ENCODE measurements at regions not wholly inside any gene's neighbourhood (a gene's known extent, or its start where the extent isn't known, plus 50 kb on each side); places are given as distances from the start of the nearest gene placed in this dataset.
"Not testable (repeated sequence)": the region's sequence is repeated elsewhere in the genome, so short reads cannot be mapped to it uniquely, and the experiment has no call there.

DNA sequence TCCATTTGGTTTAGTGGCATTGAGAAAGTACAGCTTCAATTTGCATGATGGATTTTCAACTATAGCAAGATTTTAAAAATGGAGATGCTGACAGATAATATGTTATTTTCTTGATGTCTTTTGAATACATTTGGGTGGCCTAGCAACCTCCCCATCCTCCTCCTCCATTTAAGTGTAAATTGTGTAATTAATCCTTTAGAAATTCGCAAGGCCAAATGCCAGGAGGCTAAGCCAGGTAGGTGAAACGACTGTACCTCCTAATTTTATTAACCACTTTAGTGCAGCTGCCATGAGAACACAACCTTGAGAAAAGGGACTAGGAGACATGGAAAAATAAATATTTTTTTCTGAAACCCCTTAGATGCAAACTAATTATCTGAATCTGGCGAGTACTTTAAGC lies 248.8 kb downstream of the MRPS30 start:
- DNase-seq (ENCODE audit: low read depth, low spot score) = no peak

DNA sequence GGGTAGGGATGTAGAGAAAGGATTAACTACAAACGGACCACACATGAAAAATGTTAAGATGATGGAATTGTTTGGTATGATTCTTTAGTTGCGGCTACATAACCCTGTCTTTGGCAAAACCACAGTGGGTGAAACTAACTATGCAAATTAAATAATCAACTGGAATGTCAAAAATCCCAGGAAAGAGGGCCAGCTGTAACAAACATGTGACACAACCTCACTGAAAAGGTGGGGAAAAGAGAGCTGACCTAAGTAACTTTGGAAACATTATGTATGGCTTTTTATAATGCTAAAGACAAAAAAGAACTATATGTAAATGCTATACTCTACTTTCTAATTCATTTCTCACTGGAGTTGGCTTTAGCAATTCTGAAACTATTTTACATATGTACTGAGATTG lies 252.0 kb downstream of the MRPS30 start:
- DNase-seq (ENCODE audit: low read depth, low spot score) = peak; percentile 75

DNA sequence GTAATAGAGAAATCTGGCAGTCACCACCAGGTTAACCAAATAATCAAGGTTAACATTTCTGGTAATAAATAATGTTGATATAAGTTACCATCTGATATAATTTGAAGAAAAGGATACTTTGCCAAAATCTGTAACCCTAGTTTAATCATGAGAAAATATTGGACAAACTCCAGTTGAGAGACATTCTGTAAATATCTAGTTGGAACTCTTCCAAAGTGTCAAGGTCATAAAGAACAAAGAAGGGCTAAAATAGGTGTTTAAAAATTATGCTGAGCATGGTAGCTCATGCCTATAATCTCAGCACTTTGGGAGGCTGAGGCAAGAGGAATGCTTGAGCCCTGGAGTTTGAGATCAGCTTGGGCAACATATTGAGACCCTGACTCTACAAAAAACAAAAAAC lies 253.3 kb downstream of the MRPS30 start:
- no peak for DNase-seq (ENCODE audit: low read depth, low spot score)

DNA sequence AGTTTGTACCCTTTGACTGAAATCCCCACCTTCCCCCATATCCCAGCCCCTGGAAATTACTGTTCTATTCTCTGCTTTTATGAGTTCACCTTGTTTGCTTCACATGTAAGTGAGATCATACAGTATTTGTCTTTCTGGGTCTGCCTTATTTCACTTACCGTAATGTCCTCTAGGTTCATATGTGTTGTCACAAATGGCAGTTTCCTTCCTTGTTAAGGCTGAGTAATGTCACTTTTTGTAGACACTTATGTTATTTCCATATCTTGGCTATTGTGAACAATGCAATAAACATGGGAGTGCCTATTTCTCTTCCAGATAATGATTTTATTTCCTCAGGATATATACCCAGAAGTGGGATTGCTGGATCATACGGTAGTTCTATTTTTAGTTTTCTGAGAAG lies 272.3 kb downstream of the MRPS30 start:
- no peak for DNase-seq (ENCODE audit: low read depth, low spot score)

DNA sequence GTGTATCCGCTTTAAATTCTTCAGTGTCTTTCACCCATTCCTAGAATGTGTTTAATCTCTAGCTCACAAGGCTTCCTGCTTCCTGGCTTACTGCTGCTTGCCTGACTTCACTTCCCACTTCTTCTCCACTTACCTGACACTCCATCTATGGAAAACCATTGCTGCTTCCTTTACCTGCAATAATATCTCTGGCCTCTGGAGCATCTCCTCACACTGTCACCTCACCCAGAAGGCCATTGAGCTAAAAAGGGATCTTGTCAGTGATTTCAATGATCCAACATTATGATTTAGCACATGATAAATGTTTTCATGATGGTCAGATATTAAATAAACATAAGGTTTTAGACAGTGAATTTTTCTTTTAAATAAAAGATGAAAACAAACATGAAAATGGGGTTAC lies 281.1 kb downstream of the MRPS30 start:
- no peak for DNase-seq (ENCODE audit: low read depth, low spot score)

DNA sequence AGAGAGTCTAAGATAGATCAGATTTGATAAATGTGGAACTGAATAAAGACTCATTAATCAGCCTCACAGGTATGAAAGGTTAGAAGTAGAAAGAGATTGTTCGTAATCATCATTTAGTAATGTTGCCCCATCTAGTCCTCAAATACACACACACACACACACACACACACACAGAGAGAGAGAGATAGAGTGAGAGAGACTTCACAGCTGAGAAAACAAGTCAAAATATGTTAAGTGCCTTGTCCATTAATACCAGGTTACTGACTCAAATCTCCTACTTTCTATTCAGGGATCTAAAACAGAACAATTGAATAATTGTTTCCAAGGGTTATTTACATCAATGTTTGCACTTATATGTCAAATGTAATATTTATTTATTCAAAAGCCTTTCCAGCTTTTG lies 284.6 kb downstream of the MRPS30 start:
- DNase-seq (ENCODE audit: low read depth, low spot score) = peak; percentile 7

DNA sequence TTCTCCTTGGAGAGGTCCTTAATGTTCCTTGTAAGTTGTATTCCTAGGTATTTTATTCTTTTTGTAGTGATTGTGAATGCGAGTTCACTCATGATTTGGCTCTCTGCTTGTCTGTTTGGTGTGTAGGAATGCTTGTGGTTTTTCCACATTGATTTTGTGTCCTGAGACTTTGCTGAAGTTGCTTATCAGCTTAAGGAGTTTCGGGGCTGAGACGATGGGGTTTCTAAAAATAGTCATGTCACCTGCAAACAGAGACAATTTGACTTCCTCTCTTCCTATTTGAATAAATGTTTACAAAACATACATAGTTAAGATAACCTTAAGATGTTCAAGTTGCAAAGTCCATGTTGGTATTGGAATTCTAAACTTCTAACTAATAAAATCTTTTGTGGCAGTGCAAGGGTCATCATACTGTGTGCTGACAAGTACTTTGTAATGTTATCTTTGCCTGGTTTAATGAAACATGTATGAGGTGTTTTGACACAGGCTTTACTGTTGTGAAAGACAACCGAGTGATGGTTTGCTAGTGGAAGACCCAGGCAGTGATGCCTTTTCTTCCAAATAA lies 286.2 kb downstream of the MRPS30 start:
- no peak for DNase-seq (ENCODE audit: low read depth, low spot score)

DNA sequence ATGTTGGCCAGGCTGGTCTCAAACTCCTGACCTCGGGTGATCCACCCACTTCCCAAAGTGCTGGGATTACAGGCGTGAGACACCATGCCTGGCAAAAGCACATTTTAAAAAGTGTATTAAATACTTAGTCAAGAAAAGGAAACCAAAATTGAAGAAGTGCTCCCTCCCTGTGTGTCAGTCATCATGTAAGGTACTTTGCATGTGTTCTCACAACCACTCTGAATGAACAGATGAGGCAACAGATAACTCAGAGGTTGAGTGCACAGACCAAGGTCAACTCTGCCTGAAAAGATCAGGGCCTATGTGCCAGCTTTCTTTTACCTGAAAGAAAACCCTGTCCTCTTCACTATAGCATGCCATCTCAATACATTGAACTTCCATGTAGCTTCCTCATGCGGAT lies 289.7 kb downstream of the MRPS30 start:
- no peak for DNase-seq (ENCODE audit: low read depth, low spot score)

DNA sequence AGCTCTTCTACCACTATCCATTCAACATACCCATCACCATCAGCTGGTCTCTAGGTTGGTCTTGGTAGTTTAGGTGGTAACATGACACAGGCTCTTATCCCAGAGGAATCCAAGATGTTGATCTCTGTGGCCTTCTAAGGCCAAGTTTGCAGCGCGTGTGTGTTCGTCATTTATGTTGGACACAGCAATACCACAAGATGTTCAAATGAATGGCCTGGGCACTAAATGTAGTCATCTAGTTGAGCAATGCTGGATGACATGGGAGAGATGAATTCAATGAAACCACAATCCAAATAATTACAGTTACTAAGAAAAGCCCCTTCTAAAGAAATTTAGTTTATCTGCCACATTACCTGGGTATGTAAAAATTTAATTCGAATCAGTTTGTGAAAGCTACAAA lies 292.4 kb downstream of the MRPS30 start:
- no peak for DNase-seq (ENCODE audit: low read depth, low spot score)

DNA sequence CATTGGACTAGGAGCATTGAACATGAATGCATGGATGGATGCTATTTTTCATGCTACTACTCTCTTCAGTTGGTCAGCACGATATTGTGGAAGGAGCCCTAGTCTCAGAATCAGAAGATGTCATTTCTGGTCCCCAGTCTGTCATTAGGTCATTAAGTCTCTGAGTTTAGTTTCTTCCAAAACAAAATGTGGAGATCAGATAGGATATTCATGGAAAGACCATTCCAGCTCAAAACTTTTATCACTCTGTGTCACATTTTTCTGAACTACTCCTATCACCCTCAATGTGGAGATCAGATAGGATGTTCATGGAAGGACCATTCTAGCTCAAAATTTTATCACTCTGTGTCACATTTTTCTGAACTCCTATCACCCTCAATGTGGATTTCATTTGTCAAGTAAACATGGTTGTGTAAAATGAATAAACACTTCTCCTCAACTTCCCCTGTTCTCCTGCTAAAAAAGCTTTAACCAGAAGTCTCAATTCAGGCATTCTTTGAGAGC lies 296.8 kb downstream of the MRPS30 start:
- DNase-seq (ENCODE audit: low read depth, low spot score) = no peak

DNA sequence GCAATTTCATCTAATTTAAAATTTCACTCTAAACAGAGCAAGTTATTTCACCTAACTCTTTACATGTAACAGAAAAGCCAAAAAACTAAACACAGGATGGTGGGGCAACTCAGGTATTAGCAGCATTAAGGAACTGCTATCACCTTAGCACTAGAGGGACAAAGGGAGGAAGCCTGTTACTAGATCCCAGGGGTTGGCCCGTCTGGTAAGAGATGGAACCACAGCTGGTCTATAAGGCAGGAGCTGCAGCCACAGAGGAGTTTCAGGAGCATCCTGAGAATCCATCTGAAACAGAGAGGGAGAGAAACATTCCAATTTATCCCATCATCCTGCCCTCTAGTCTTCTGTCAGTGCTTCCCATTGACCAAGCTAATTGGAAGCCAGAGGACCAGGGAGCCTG lies 300.3 kb downstream of the MRPS30 start:
- DNase-seq (ENCODE audit: low read depth, low spot score) = no peak

DNA sequence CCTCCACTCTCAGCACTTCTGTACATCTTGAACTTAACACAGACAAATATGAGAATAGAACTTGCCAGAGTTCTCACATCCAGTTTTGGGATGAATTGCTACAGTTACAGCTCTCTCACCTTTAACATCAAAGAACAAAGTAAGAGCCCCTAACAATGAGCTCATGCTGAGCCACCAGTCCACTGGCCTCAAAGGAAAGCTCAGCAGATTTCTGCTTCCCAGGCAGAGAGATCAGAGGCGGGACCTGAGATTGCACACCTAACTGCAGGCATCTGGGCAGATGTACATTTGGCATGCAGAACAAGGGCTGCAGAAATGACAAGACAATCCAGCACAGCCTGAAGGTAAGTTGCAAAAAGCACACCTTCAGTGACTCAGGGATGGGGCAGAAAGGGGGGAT lies 300.9 kb downstream of the MRPS30 start:
- DNase-seq (ENCODE audit: low read depth, low spot score) = no peak

DNA sequence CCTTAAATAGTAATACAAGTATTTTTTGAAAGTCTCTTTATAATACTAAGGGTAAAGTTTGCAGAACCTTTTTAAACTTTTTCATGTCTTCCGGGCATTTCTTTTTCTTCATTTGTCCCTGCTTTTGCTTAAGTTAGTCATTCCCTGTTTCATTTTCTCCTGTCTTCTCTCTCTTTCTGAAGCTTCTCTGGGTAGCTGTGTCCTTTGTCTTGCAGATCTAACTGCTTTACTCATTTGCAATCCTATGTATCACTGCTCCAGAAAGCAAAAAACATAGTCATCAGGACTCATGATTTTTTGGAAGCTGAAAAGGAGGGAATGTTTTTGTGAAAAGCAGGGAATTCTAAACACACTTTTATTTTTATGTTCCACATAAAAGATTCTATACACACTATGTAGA lies 301.7 kb downstream of the MRPS30 start:
- no peak for DNase-seq (ENCODE audit: low read depth, low spot score)

DNA sequence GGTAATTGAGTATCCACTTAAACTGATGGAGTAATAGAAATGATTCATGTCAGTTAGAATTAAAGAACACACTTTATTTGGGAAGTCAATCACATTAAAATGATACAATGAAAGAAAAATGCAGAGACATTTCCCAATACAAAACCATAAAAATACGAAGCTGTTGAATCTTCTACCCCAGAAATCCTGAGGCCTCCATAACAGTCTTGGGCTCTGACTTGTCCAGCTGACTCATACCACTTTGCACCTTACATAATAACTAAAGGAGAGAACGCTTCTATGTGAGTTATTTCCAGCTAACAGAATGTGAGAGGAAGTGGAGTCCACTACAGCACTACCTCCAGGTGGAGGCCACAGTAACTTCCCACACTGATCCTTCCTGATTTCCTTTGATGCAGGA lies 305.0 kb downstream of the MRPS30 start:
- DNase-seq (ENCODE audit: low read depth, low spot score) = peak; percentile 18

DNA sequence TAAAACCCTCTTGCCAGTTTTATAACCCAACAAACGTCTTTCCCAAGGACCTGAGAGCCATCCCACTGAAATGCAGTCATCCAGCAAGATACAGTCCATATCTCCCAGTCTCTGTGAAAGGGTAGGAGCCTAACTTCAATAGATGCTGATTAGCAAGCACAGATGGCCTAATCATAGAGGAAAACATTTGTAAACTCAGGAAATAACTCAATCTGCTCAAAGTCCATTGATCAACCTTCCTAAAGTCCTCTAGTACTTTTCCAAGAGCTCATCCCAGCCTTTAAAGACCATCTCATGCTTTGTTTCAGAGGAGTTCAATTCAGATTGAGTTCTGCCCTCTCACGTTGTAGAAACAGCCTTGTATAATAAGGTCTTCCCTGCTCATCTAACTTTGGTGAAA lies 324.2 kb downstream of the MRPS30 start:
- DNase-seq (ENCODE audit: low read depth, low spot score) = no peak

DNA sequence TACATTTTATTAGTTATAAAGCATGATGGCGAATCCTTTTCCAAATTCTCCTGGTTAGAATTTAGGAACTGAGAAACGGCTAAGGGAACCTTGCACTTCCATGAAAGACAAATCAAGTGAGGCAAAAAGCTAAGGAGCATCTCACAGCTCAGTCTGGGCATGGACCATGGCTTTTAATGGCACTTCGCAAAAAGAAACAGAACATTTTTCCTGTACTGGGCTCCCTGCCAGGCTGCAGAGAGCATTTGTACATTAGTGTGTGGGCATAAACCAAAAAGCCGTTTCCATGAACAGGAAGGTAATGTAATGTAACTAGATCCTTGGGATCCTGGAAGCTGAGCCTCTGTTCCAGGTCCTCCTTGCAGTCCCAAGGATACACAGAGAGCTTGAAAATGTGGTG lies 354.2 kb downstream of the MRPS30 start:
- peak; percentile 6 for DNase-seq (ENCODE audit: low read depth, low spot score)

DNA sequence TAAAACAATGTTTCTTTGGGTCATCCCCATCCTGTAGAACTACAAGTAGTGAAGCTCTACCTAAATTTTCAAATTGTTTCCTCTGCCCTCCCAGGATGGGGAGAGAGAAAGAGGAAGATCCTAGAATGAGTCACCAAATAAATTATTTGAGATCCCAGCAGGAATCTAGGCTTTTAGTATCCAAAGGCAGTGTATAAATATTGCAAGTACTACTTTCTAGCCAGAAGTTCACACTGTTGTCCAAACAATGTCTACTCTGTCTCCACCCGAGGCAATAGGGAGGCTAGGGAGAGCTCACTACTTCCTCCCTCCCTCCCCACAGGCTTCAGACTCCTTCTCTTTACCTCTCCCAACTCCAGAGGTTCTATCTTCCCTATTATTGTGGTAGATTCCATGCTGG lies 362.8 kb downstream of the MRPS30 start:
- no peak for DNase-seq (ENCODE audit: low read depth, low spot score)

DNA sequence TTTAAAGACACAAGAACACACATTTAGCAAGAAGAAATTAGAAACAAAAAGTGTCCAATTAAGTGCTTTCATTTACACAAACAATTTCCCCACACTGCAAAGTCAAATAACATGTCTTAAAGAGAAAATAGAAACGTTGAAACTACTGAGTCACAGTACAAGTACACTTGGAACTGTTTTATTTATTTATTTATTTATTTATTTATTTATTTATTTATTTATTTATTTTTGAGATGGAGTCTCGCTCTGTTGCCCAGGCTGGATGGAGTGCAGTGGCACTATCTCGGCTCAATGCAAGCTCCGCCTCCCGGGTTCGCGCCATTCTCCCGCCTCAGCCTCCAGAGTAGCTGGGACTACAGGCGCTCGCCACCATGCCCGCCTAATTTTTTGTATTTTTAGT lies 363.9 kb downstream of the MRPS30 start:
- not testable (repeated sequence) for DNase-seq (ENCODE audit: low read depth, low spot score)

DNA sequence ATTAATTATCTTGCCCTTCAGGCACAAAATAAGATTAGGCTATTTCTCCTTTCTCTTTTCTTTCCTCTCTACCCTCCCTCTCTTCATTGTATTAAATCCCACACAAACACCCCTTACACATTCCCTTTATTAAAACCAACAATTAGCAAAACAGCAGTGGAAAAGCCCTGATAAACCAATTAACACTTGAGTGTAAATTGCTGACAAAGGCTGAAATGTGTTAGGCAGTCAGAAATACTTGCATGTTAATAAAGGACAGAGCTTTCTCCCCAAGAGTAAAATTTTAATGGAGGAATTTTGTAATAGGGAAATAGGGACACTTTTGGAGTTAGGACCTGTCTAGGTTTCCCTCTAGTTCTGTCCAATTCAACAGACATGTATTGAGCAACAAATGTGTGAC lies 370.9 kb downstream of the MRPS30 start:
- DNase-seq (ENCODE audit: low read depth, low spot score) = no peak

DNA sequence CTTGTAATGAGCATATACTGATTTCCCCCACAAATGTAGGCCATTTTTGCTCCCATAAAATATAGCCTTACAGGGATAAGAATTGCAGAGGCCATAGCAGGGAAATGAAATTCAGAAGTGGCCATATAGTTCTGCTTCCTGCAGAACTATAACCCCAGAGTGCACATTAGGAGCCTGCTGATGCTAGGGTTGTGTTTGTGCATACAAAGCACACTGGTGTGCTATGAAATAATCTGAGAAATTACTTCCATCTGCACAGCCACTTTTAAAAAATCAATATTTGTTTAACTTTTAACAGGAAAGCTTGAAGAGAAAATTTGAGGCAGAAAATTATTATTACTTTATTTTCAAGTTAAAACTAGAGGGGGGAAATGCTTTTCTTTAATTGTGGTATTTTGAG lies 380.3 kb downstream of the MRPS30 start:
- no peak for DNase-seq (ENCODE audit: low read depth, low spot score)

DNA sequence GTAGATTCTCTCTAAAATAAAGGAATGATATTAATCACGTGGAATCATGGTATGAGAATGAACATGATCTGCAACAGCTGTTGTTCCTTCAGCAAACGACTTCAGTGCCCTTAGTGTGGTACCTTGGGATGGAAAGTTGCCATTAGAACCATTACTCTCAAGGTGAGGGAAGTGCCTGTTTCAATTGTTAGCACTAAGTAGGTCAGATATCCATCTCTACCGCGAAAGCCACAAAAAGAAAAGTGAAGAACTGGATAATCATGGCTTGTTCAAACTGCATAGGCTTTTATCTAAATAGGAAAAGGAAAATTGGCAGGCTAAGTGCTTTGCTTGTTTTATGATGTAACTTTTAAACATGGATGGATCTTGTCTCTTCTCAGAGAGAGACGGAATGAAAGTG lies 380.7 kb downstream of the MRPS30 start:
- DNase-seq (ENCODE audit: low read depth, low spot score) = no peak

DNA sequence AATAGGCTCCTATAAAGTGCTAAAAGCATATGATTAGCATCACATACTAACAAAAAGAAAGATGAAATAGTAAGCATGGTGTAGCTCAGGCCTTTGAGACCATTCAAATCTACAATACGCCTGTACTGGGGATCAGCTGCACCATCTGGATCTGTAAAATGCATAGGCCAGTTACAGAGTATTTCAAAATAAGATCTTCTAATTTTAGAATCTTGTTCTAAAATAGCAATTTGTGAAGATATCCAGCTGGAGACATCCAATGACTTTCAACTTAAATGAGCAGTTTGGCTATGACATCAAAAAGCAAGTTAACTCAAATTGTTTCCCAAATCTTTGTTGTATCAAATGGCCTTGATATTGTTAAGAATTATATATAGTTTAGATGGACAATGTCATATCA lies 386.3 kb downstream of the MRPS30 start:
- no peak for DNase-seq (ENCODE audit: low read depth, low spot score)
